Smooth muscle cell (in vitro differentiated cells): ENCODE measurements at regions not wholly inside any gene's neighbourhood (a gene's known extent, or its start where the extent isn't known, plus 50 kb on each side); places are given as distances from the start of the nearest gene placed in this dataset.

Experiments
- DNase-seq: peaks from one replicate; lab custom pipeline; 2025; ENCODE audit not compliant: unreplicated experiment; lab: John Stamatoyannopoulos, UW
- H2AFZ ChIP-seq: fragments of 200-600 bp; sonication (generic); 2 replicates; pipeline ENCODE4 v1.6.0; 2016; ENCODE audit warnings: antibody characterized with exemption, low read depth, mild to moderate bottlenecking
- H3F3A ChIP-seq: fragments of 200-600 bp; sonication (generic); 2 replicates; pipeline ENCODE4 v1.6.0; 2017; ENCODE audit warnings: antibody characterized with exemption, low read depth
- H3K27ac ChIP-seq: fragments of 200-600 bp; sonication (generic); 2 replicates; pipeline ENCODE4 v1.5.1; 2016; ENCODE audit warnings: low read depth, mild to moderate bottlenecking
- H3K27me3 ChIP-seq: fragments of 200-600 bp; sonication (generic); 2 replicates; pipeline ENCODE4 v1.6.1; 2016; ENCODE audit warnings: low read depth, mild to moderate bottlenecking
- H3K36me3 ChIP-seq: fragments of 200-600 bp; sonication (generic); 2 replicates; pipeline ENCODE4 v1.5.1; 2016; ENCODE audit warnings: low read depth
- H3K4me1 ChIP-seq: fragments of 200-600 bp; sonication (generic); 2 replicates; pipeline ENCODE4 v1.5.1; 2016; ENCODE audit warnings: low read depth
- H3K4me2 ChIP-seq: fragments of 200-600 bp; sonication (generic); 2 replicates; pipeline ENCODE4 v1.6.0; 2016; ENCODE audit warnings: mild to moderate bottlenecking
- H3K4me3 ChIP-seq: fragments of 200-600 bp; sonication (generic); 2 replicates; pipeline ENCODE4 v1.5.1; 2016; ENCODE audit warnings: mild to moderate bottlenecking
- H3K79me2 ChIP-seq: fragments of 200-600 bp; sonication (generic); 2 replicates; pipeline ENCODE4 v1.6.0; 2016; ENCODE audit warnings: low read depth, mild to moderate bottlenecking
- H3K9ac ChIP-seq: fragments of 200-600 bp; sonication (generic); 2 replicates; pipeline ENCODE4 v1.6.0; 2016; ENCODE audit warnings: low read depth
- H3K9me3 ChIP-seq: fragments of 200-600 bp; sonication (generic); replicated peaks from 2 replicates; pipeline ENCODE4 v1.5.1; 2016; ENCODE audit warnings: low read depth
- H4K20me1 ChIP-seq: fragments of 200-600 bp; sonication (generic); 2 replicates; pipeline ENCODE4 v1.6.0; 2016; ENCODE audit warnings: low read depth
- CTCF ChIP-seq: fragments of 200-600 bp; sonication (generic); IDR thresholded peaks from 2 replicates; pipeline ENCODE4 v1.5.1; 2017; ENCODE audit warnings: borderline replicate concordance, mild to moderate bottlenecking, antibody characterized with exemption; ENCODE audit not compliant: insufficient read depth, poor library complexity, severe bottlenecking
- WGBS: methylation state at CpG from one replicate; pipeline ENCODE4 v1.1.7; 2016; ENCODE audit warnings: low lambda C conversion rate; 5-methylcytosine and 5-hydroxymethylcytosine counted together

GRCh38 chr2:67576226-67576625 lies 179.1 kb downstream of the ETAA1 start:
- Histone ChIP-seq H3K27me3 (no peaks in the 10 kb centered on the region), H2AFZ (no peak overlapping the region), H3K79me2 (no peaks in the 10 kb centered on the region), H3K4me2 (no peak overlapping the region), H3K4me3 (no peak overlapping the region), H3K36me3 (no peaks in the 10 kb centered on the region), H3K9me3 (no peaks in the 10 kb centered on the region), H3F3A (no peaks in the 10 kb centered on the region), H3K9ac (no peak overlapping the region), H4K20me1 (no peaks in the 10 kb centered on the region), H3K27ac (no peak overlapping the region), H3K4me1 (no peaks in the 10 kb centered on the region)
- WGBS = 95% methylated on average over 2 of the region's 2 CpGs
- no peak for DNase-seq
- no peak for TF ChIP-seq CTCF

- Histone ChIP-seq H3F3A (no peaks in the 10 kb centered on the region), H3K27me3 (no peaks in the 10 kb centered on the region), H4K20me1 (no peaks in the 10 kb centered on the region), H3K9me3 (no peaks in the 10 kb centered on the region), H3K9ac (no peak overlapping the region), H3K4me1 (no peaks in the 10 kb centered on the region), H3K27ac (no peak overlapping the region), H2AFZ (no peak overlapping the region), H3K4me2 (no peak overlapping the region), H3K79me2 (no peaks in the 10 kb centered on the region), H3K36me3 (no peaks in the 10 kb centered on the region), H3K4me3 (no peak overlapping the region)
- TF ChIP-seq CTCF = no peak
- 89% methylated on average over 4 of the region's 4 CpGs for WGBS
- DNase-seq = no peak
These were observed 179.9 kb downstream of the ETAA1 start for GRCh38 chr2:67576991-67577390.

- no peaks in the 10 kb centered on the region for H3K79me2 ChIP-seq
- no peaks in the 10 kb centered on the region for H3K4me1 ChIP-seq
- no peaks in the 10 kb centered on the region for H3K36me3 ChIP-seq
- no peak overlapping the region for H3K27ac ChIP-seq
- TF ChIP-seq CTCF = no peak
- no peak overlapping the region for H3K4me3 ChIP-seq
- no peak overlapping the region for H3K9ac ChIP-seq
- DNase-seq = no peak
- H2AFZ ChIP-seq = no peak overlapping the region
- H4K20me1 ChIP-seq = no peaks in the 10 kb centered on the region
- no peaks in the 10 kb centered on the region for H3F3A ChIP-seq
- no peaks in the 10 kb centered on the region for H3K27me3 ChIP-seq
- no peak overlapping the region for H3K4me2 ChIP-seq
- 43% methylated on average over 2 of the region's 2 CpGs for WGBS
- peaks cover 11% of the 10 kb centered on the region for H3K9me3 ChIP-seq
These were observed 182.1 kb downstream of the ETAA1 start for GRCh38 chr2:67579216-67579615.

GRCh38 chr2:67579806-67580205 lies 182.7 kb downstream of the ETAA1 start:
- Histone ChIP-seq H3K4me1 (no peaks in the 10 kb centered on the region), H3K36me3 (no peaks in the 10 kb centered on the region), H3K4me3 (no peak overlapping the region), H3K27me3 (no peaks in the 10 kb centered on the region), H3K4me2 (no peak overlapping the region), H4K20me1 (no peaks in the 10 kb centered on the region), H3K9me3 (peaks cover 14% of the 10 kb centered on the region), H3F3A (no peaks in the 10 kb centered on the region), H3K9ac (no peak overlapping the region), H3K27ac (no peak overlapping the region), H3K79me2 (no peaks in the 10 kb centered on the region), H2AFZ (no peak overlapping the region)
- TF ChIP-seq CTCF = no peak
- WGBS = 55% methylated on average over 1 of the region's 1 CpG
- no peak for DNase-seq
